ES-I3 (cell line): ENCODE measurements at regions not wholly inside any gene's neighbourhood (a gene's known extent, or its start where the extent isn't known, plus 50 kb on each side); places are given as distances from the start of the nearest gene placed in this dataset.

ENCODE experiments used
- H3K36me3 ChIP-seq: 2 replicates; pipeline ENCODE4 v1.6.1; 2013; ENCODE audit warnings: mild to moderate bottlenecking, low read length, control low read depth, moderate library complexity; ENCODE audit not compliant: insufficient read depth
- H3K4me1 ChIP-seq: 2 replicates; pipeline ENCODE4 v1.6.1; 2013; ENCODE audit warnings: mild to moderate bottlenecking, control low read depth, low read length; ENCODE audit not compliant: insufficient read depth
- H3K9ac ChIP-seq: 2 replicates; pipeline ENCODE4 v1.6.1; 2013; ENCODE audit warnings: low read depth, mild to moderate bottlenecking, low read length, moderate library complexity
- H3K9me3 ChIP-seq: 2 replicates; pipeline ENCODE4 v1.6.1; 2013; ENCODE audit warnings: mild to moderate bottlenecking, low read length, moderate library complexity; ENCODE audit not compliant: control insufficient read depth, insufficient read depth

DNA sequence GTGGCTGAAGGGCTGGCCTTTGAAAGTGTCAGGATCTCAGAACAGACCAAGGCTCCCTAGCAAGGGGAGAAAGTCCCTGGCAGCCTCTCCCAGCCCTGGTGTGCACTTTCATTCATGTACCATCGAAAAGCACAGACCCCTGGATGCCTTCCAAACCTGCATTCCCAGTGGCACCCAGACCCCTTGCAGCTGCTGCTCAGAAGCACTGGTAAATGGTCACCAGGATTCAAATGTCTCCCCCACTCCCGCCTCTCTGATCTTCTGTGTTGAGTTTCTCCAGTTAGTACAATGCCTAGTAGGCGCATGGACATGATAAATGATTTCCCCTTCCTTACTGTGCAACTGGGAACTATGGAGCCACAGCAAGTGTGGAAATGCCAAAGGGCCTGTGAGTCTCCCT is 180.0 kb downstream of the GLI2 start:
- Histone ChIP-seq H3K4me1 (peaks cover 33% of the 10 kb centered on the region), H3K9me3 (no peaks in the 10 kb centered on the region), H3K9ac (no peak overlapping the region), H3K36me3 (no peaks in the 10 kb centered on the region)

DNA sequence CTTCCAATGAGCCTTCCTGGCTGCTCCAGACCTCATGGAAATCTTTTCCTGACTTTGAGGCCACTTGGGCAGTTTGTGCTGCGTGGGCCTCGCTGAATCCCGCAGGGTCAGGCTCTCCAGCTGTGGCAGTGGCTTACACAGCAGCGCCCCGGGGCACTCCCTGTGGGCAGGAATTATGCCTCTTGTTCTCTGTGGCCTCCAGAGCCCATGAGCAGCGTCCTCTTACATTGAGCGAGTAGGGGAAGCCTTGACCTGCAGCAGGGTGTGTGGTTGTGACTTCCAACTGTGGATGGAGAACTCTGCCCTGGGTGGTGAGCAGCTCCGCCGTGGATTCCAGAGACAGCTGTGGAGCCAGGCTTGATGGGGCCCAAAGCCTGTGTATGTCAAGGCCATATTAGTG is 180.8 kb downstream of the GLI2 start:
- H3K9ac ChIP-seq = no peak overlapping the region
- H3K36me3 ChIP-seq = no peaks in the 10 kb centered on the region
- H3K9me3 ChIP-seq = no peaks in the 10 kb centered on the region
- H3K4me1 ChIP-seq = peaks cover 28% of the 10 kb centered on the region

DNA sequence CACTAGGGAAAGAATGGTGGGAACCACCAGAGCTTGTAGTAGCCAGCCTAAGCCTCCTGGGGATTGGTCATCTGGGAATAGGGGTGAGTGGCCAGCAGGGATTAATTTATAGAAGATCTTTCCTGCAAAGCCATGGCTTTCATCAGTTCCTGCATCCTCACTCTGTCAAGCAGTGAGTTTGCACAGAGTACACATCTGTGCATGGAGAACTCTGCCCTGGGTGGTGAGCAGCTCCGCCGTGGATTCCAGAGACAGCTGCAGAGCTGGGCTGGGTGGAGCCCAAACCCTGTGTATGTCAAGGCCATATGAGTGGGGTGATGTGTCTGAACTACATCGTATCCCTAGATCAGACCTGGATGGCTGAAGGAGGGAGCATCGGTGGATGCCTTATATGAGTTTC is 182.2 kb downstream of the GLI2 start:
- H3K4me1 ChIP-seq = peaks cover 17% of the 10 kb centered on the region; the same call in 1 of the 2 replicates
- no peak overlapping the region for H3K9ac ChIP-seq
- H3K36me3 ChIP-seq = peaks cover under 1% of the 10 kb centered on the region; the same call in 1 of the 2 replicates
- no peaks in the 10 kb centered on the region for H3K9me3 ChIP-seq

DNA sequence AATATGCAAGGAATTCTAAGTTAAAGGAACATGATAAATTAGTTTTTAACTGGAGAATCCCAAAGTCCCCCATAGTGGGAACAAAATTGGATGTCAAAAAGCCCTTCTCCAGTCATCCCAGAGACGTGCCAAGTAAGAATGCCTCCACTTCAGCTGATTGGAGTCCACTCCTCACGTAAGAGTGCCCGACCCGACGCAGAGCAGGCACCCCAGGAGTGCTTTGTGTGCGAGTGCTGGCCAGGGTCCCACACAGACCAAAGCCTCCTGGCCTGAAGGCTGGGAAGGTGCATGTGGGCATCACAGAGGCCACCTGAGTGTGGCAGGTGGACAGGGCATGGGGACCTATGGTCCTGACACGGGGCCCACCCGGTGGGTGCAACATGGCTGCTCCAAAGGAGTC is 183.5 kb downstream of the GLI2 start:
- Histone ChIP-seq H3K9me3 (no peaks in the 10 kb centered on the region), H3K4me1 (peaks cover 14% of the 10 kb centered on the region; the same call in 1 of the 2 replicates), H3K36me3 (peaks cover 4% of the 10 kb centered on the region; the same call in 1 of the 2 replicates), H3K9ac (no peak overlapping the region)

DNA sequence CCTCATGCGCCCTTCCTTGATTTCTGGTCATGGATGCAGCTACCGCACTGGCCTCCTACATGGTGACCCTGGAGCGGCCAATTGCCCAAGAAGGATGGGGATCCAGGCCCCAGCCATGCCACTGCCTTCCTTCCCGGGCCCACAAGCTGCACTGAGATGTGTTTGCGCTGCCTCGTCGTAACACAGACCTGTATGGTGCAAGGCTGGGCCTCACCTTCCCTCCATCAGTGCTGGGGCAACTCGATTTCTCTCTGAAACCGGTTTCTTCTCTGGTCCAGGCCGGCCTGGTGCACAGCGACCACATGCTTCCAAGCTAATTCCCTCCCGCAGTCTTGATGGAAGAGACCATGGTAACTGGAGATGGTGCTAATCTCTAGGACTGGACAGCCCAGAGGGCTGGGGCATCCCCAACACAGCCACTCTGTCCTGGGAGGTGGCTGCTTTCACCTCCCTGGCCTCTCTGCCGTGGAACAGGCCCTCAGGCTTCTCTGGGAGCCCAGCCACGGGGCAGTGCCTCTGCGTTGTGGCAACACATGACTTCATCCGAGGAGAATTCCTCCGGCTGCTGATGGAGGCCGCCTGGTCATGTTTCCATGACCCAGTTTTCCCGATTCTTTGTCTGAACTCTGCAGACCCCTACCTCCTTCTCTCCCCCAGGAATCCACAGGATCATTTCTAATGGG is 184.2 kb downstream of the GLI2 start:
- Histone ChIP-seq H3K4me1 (peaks cover 8% of the 10 kb centered on the region; the same call in 1 of the 2 replicates), H3K9me3 (no peaks in the 10 kb centered on the region), H3K9ac (no peak overlapping the region), H3K36me3 (peaks cover 4% of the 10 kb centered on the region; the same call in 1 of the 2 replicates)

DNA sequence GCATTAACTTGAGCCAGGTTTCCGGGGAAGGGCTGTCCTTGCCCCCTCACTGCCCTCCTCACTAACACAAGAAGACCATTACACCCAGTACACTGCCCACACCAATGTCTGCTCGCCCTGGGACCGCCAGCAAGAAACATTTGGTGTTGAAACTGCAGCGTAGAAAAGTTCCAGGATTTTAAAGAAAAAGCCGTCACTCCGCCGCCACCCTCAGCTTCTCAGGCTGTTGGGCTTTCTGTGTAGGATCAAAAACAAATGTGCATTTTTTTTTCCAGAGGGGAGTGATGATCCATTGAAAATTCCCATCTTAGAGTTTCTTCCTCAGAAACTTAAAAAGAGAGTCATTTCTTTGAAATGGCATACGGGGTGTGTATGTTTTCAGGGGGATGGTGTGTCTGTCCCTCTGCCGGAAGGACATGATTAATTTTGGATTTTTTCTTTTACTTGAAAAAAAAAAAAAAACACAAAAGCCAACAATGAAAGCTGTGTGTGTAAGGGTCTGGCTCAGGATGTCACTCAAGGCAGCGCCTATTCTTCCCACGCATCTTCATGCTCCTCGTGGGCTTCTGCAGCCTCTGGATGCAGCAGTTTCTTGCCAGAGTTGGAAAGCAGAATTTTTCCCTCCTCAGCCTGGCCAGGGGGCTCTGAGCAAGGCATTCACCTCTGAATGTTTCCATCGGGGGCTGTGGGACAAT is 184.9 kb downstream of the GLI2 start:
- Histone ChIP-seq H3K4me1 (peaks cover 1% of the 10 kb centered on the region; the same call in 1 of the 2 replicates), H3K9ac (no peak overlapping the region), H3K36me3 (peaks cover 4% of the 10 kb centered on the region; the same call in 1 of the 2 replicates), H3K9me3 (no peaks in the 10 kb centered on the region)

DNA sequence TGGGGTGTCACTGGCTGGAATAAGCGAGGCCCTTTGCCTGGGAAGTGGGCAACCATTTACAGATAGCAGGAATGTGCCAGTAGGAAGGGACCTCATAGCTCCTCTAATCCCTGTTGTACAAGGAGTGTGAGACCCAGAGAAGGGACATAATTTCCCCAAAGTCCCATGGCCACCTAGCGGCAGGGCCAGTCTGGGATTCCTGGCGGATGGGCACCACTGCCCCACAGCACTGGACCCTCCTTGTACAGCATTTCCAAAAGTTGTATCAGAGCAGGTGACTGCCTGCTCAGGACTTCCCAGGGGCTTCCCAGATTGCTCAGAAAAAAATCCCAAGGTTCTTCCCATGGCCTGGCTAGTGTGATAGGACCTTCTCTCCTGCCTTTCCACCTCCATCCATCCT is 185.8 kb downstream of the GLI2 start:
- H3K36me3 ChIP-seq = peaks cover 4% of the 10 kb centered on the region; the same call in 1 of the 2 replicates

DNA sequence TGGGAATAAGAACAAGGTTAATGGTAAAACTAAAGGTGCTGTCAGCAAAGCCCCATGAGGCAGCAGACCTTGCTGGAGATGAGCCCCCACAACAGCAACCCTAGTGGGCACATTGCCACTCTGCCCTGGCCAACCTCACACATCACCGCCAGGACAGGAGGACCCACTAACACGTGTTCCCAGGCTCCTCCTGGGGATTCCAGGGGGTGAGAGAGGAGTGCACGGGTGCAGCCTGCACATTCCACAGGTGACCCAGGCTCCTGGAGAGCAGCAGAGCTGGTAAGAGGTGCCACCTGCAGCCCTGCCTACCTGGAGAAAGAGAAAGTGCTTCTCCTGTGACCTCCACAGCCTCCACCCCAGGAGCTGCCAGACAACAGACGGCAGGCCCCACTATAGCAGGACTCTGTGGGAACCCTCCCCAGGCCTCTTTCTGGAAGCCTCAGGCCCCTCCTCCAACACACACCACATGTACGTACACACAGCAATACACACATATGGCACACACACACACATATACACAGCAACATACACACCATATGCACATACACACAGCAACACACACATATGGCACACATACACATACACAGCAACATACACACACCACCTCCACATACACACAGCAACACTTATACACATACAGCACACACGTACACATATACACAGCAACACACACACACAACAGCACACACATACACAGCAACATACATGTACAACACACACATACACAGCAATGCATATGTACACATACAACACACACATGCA is 187.1 kb downstream of the GLI2 start:
- peaks cover 4% of the 10 kb centered on the region; the same call in 1 of the 2 replicates for H3K36me3 ChIP-seq

More for the DNA sequence above, 185.8 kb downstream of the GLI2 start:
- H3K9me3 ChIP-seq = no peaks in the 10 kb centered on the region
- H3K4me1 ChIP-seq = no peaks in the 10 kb centered on the region
- H3K9ac ChIP-seq = no peak overlapping the region

DNA sequence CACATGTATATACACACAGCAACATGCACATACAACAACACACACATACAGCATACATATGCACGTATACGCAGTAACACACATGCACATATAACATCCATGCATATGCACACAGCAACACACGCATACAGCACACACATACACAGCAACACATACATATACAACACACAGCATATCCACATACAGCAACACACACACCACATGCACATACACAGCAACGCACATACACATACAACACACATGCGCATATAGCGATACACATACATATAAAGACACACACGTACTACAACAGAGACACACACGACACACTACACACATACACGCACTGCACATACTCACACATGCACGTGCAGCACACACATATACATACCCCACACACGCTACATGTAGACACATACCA is 187.8 kb downstream of the GLI2 start:
- no peaks in the 10 kb centered on the region for H3K9me3 ChIP-seq
- no peak overlapping the region for H3K9ac ChIP-seq
- H3K36me3 ChIP-seq = peaks cover 4% of the 10 kb centered on the region; the same call in 1 of the 2 replicates
- no peaks in the 10 kb centered on the region for H3K4me1 ChIP-seq

More for the DNA sequence above, 187.1 kb downstream of the GLI2 start:
- Histone ChIP-seq H3K4me1 (no peaks in the 10 kb centered on the region), H3K9ac (no peak overlapping the region), H3K9me3 (no peaks in the 10 kb centered on the region)

DNA sequence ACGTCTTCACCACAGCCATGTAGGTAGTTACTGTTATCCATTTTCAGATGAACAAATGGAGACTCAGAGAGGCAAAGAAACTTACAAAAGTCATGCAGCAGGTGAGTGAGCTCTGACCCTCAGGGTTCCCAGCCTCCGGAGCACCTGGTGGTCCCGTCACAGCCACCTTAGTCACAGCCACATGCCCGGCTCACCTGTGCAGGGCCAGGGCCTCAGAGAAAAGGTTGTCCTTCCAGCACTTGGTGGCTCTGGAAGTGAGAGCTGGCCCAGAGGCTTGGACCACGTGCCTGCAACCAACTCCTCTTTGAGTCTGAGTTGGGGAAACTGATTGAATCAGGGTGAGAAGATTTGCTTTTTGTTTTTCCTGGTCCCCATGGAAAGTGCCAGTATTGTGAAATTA is 189.3 kb downstream of the GLI2 start:
- Histone ChIP-seq H3K4me1 (no peaks in the 10 kb centered on the region), H3K36me3 (peaks cover 4% of the 10 kb centered on the region; the same call in 1 of the 2 replicates), H3K9me3 (no peaks in the 10 kb centered on the region), H3K9ac (no peak overlapping the region)

DNA sequence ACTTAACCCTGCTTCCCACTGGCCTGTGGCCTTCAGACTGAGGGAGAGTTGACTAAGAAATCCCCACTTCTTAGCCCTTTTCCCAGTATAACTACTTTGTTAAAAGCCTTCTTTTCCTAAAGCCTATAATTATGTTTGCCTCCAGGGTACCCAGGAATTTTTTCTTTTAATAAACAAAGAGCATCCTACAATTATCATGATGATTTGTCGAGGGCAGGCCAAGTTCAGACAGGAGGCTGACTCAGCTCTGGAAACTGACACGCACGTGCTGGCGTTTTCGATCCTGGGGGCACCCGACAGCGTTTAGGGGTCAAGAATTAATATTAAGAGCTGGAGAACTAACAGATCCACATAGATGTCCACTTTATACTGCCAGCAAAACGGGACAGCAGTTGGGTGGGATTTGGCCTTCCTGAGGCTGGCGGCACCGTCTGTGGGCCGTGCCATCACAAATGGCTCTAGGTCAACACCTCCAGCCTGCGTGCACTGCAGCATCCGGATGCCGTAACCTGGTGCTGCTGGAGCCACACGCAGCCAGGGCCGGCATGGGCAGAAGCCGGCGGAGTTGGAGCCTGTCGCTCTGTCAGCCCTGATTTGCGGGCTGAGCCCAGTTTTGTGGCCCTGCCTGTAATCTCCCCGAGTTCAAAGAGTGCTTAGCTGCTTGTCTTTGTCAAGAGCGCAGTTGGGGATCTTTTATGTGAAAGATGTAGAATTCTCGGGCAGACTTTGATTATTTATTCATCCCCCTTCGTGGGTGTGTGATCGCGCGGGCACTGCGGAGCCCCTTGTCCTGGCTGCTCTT is 191.0 kb downstream of the GLI2 start:
- Histone ChIP-seq H3K4me1 (no peaks in the 10 kb centered on the region), H3K9me3 (no peaks in the 10 kb centered on the region), H3K9ac (no peak overlapping the region), H3K36me3 (peaks cover 4% of the 10 kb centered on the region; the same call in 1 of the 2 replicates)

DNA sequence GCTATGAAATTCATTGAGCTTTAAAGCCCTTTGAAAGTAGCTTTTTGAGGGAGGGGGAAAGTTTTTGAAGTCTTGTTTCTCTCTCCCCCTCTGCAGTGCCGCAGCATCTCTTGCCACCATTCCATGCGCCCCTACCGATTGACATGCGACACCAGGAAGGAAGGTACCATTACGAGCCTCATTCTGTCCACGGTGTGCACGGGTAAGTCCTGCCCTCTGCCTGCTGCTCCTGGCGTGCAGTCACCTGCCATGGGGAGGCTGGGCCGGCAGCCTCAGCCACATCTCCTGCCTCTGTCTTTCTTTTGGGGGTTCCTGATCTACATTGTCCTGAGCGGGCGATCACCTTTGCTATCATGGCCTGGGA is 191.6 kb downstream of the GLI2 start:
- no peaks in the 10 kb centered on the region for H3K4me1 ChIP-seq

DNA sequence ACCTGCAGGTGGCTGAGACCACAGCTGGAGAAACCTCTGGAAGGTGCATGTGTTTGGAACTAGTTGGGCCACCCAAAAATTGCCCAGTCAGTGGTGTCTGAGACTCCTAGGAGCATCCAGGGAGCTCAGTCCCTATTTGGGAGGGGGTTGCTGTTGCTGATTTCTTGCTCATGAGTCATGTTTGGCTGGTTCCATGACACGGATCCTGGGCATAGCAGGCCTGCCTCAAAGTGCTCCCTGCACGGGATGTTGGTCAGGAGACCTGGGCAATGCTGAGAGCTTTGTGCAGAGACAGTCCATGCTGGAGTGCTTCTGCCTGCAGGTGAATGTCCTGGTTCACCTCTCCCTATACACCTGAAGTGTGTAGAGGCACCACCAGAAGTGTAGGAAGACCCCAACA is 194.2 kb downstream of the GLI2 start:
- no peak overlapping the region for H3K9ac ChIP-seq
- peaks cover 11% of the 10 kb centered on the region; the same call in 1 of the 2 replicates for H3K4me1 ChIP-seq
- no peaks in the 10 kb centered on the region for H3K36me3 ChIP-seq
- no peaks in the 10 kb centered on the region for H3K9me3 ChIP-seq

More for the DNA sequence above, 191.6 kb downstream of the GLI2 start:
- Histone ChIP-seq H3K36me3 (peaks cover 4% of the 10 kb centered on the region; the same call in 1 of the 2 replicates), H3K9ac (no peak overlapping the region), H3K9me3 (no peaks in the 10 kb centered on the region)

DNA sequence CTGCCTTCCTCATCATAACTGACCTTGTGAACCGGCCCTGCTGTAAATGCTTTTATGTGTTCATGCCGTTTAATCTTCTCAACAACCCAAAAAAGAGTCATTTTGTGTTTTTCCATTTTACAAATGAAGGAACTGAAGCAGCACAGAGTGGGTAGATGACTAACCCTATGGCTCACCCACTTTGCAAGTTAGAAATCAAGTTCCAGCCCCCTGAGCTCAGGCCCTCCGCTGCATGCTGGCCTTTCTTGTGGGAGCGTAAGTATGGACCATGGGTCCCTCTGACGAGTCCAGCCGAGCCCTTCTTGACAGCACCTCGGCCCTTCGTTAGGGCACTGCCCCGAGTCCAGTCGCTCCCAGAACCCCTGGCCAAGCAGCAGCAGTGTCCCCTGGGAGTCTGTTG is 194.6 kb downstream of the GLI2 start:
- H3K4me1 ChIP-seq = peaks cover 15% of the 10 kb centered on the region; the same call in 1 of the 2 replicates
- no peaks in the 10 kb centered on the region for H3K9me3 ChIP-seq
- no peaks in the 10 kb centered on the region for H3K36me3 ChIP-seq
- H3K9ac ChIP-seq = no peak overlapping the region
